Activated CD4-positive, alpha-beta T cell treated with anti-CD3 and anti-CD28 coated beads, Interleukin-2, amount 50 U/mL, for 1 hour (primary cell): ENCODE measurements at regions not wholly inside any gene's neighbourhood (a gene's known extent, or its start where the extent isn't known, plus 50 kb on each side); places are given as distances from the start of the nearest gene placed in this dataset.

Experiments
- DNase-seq: peaks from one replicate; pipeline ENCODE4 v3.0.0-alpha.2; 2020

GRCh38 chr13:105063676-105064075, 1471.8 kb downstream of the EFNB2 start:
- DNase-seq, result no peak

GRCh38 chr13:105059786-105060185, 1475.7 kb downstream of the EFNB2 start:
- DNase-seq, result no peak

GRCh38 chr13:105058517-105058916, 1476.9 kb downstream of the EFNB2 start:
- no peak for DNase-seq

- no peak for DNase-seq
Measured at GRCh38 chr13:105052711-105053110, 1482.8 kb downstream of the EFNB2 start.

GRCh38 chr13:105050686-105051085, 1484.8 kb downstream of the EFNB2 start:
- no peak for DNase-seq

GRCh38 chr13:105048677-105049076, 1486.8 kb downstream of the EFNB2 start:
- no peak for DNase-seq

GRCh38 chr13:105047676-105048295, 1487.7 kb downstream of the EFNB2 start:
- no peak for DNase-seq

GRCh38 chr13:105037110-105037509, 1498.4 kb downstream of the EFNB2 start:
- no peak for DNase-seq

GRCh38 chr13:105035092-105035491, 1500.4 kb downstream of the EFNB2 start:
- no peak for DNase-seq

GRCh38 chr13:105033999-105034398, 1501.5 kb downstream of the EFNB2 start:
- no peak for DNase-seq

GRCh38 chr13:105031306-105031705, 1504.2 kb downstream of the EFNB2 start:
- no peak for DNase-seq

- no peak for DNase-seq
Measured at GRCh38 chr13:105030851-105031250, 1504.6 kb downstream of the EFNB2 start.

- DNase-seq, result no peak
Measured at GRCh38 chr13:105019073-105019472, 1516.4 kb downstream of the EFNB2 start.

- no peak for DNase-seq
Measured at GRCh38 chr13:105016266-105016665, 1519.2 kb downstream of the EFNB2 start.

- no peak for DNase-seq
Measured at GRCh38 chr13:105008604-105009003, 1526.9 kb downstream of the EFNB2 start.

GRCh38 chr13:105007166-105007808, 1528.2 kb downstream of the EFNB2 start:
- no peak for DNase-seq

- DNase-seq, result no peak
Measured at GRCh38 chr13:104996022-104996421, 1539.4 kb downstream of the EFNB2 start.

- DNase-seq, result no peak
Measured at GRCh38 chr13:104993708-104994107, 1541.8 kb downstream of the EFNB2 start.

- no peak for DNase-seq
Measured at GRCh38 chr13:104987621-104988020, 1547.8 kb downstream of the EFNB2 start.

- peak; percentile 10 for DNase-seq
Measured at GRCh38 chr13:104984296-104984818, 1551.1 kb downstream of the EFNB2 start.

- no peak for DNase-seq
Measured at GRCh38 chr13:104983601-104984000, 1551.9 kb downstream of the EFNB2 start.

- DNase-seq, result no peak
Measured at GRCh38 chr13:104980586-104980985, 1554.9 kb downstream of the EFNB2 start.

- DNase-seq, result no peak
Measured at GRCh38 chr13:104979281-104980030, 1556.0 kb downstream of the EFNB2 start.

- DNase-seq, result no peak
Measured at GRCh38 chr13:104976986-104977385, 1558.5 kb downstream of the EFNB2 start.
